Endothelial cell (in vitro differentiated cells): ENCODE measurements at regions not wholly inside any gene's neighbourhood (a gene's known extent, or its start where the extent isn't known, plus 50 kb on each side); places are given as distances from the start of the nearest gene placed in this dataset.

Experiments
- DNase-seq: peaks from one replicate; pipeline ENCODE4 v3.0.0; 2021; ENCODE audit warnings: low spot score
- H3K27ac Mint-ChIP-seq: one replicate; pipeline ENCODE4 v1.8.0; 2021; ENCODE audit warnings: mixed read lengths, inconsistent platforms; ENCODE audit not compliant: unreplicated experiment
- H3K27me3 Mint-ChIP-seq: one replicate; pipeline ENCODE4 v1.8.0; 2021; ENCODE audit warnings: mild to moderate bottlenecking, moderate library complexity, mixed read lengths, inconsistent platforms; ENCODE audit not compliant: unreplicated experiment
- H3K36me3 Mint-ChIP-seq: one replicate; pipeline ENCODE4 v1.8.0; 2021; ENCODE audit warnings: mild to moderate bottlenecking, low read depth, mixed read lengths, inconsistent platforms; ENCODE audit not compliant: unreplicated experiment
- H3K4me1 Mint-ChIP-seq: one replicate; pipeline ENCODE4 v1.8.0; 2021; ENCODE audit warnings: mild to moderate bottlenecking, mixed read lengths, inconsistent platforms; ENCODE audit not compliant: unreplicated experiment
- H3K4me3 Mint-ChIP-seq: one replicate; pipeline ENCODE4 v1.8.0; 2021; ENCODE audit warnings: mild to moderate bottlenecking, mixed read lengths, inconsistent platforms; ENCODE audit not compliant: unreplicated experiment
- H3K9me3 Mint-ChIP-seq: one replicate; pipeline ENCODE4 v1.8.0; 2021; ENCODE audit warnings: mixed read lengths, inconsistent platforms; ENCODE audit not compliant: unreplicated experiment
- TF ChIP-seq, protein P1 (sequence below): fragments of 200-600 bp; sonication (generic); IDR thresholded peaks from one replicate; pipeline ENCODE4 v1.5.0; 2021; ENCODE audit warnings: antibody characterized with exemption; ENCODE audit not compliant: unreplicated experiment

DNA sequence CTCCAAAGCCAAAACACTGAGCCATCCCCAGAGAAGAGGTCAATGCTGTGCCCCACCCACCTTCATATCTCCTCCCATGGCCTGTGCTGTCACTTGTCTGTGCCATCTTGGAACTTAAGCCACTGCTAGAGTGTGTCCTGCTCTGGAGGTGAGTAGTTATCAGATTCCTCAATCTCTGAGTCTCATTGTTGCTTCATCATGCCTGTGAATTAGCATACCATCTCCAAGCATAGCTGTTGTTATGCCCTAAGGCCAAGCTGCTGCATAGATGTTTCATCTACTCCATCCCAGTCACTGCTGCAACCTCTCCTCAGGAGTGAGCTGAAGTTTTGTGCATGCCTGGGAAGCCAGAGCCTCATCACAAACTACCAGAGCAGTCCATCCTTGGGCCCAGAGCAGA is 349.0 kb downstream of the ZWINT start:
- DNase-seq = no peak
- TF ChIP-seq, protein P1, sequence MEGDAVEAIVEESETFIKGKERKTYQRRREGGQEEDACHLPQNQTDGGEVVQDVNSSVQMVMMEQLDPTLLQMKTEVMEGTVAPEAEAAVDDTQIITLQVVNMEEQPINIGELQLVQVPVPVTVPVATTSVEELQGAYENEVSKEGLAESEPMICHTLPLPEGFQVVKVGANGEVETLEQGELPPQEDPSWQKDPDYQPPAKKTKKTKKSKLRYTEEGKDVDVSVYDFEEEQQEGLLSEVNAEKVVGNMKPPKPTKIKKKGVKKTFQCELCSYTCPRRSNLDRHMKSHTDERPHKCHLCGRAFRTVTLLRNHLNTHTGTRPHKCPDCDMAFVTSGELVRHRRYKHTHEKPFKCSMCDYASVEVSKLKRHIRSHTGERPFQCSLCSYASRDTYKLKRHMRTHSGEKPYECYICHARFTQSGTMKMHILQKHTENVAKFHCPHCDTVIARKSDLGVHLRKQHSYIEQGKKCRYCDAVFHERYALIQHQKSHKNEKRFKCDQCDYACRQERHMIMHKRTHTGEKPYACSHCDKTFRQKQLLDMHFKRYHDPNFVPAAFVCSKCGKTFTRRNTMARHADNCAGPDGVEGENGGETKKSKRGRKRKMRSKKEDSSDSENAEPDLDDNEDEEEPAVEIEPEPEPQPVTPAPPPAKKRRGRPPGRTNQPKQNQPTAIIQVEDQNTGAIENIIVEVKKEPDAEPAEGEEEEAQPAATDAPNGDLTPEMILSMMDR = no peak
- Mint-ChIP-seq H3K9me3 (no peaks in the 10 kb centered on the region), H3K4me3 (no peak overlapping the region), H3K36me3 (no peaks in the 10 kb centered on the region), H3K4me1 (no peaks in the 10 kb centered on the region), H3K27ac (no peak overlapping the region), H3K27me3 (no peaks in the 10 kb centered on the region)

DNA sequence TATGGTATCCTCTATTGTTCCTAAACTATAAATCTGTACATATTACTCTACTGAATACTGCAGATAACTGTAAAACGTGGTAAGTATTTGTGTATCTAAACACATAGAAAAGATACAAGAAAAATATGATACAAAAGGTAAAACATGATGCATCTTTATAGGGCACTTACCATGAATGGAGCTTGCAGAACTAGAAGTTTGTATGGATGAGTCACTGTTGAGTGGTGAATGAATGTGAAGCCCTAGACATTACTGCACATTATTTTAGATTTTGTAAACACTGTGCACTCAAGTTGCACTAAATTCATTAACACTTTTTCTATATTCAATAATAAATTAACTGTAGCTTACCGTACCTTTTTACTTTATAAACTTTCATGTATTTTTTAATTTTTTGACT is 357.5 kb downstream of the ZWINT start:
- Mint-ChIP-seq H3K27me3 (no peaks in the 10 kb centered on the region), H3K36me3 (no peaks in the 10 kb centered on the region), H3K4me3 (no peak overlapping the region), H3K4me1 (no peaks in the 10 kb centered on the region), H3K27ac (no peak overlapping the region), H3K9me3 (no peaks in the 10 kb centered on the region)
- TF ChIP-seq, protein P1 = no peak
- no peak for DNase-seq

DNA sequence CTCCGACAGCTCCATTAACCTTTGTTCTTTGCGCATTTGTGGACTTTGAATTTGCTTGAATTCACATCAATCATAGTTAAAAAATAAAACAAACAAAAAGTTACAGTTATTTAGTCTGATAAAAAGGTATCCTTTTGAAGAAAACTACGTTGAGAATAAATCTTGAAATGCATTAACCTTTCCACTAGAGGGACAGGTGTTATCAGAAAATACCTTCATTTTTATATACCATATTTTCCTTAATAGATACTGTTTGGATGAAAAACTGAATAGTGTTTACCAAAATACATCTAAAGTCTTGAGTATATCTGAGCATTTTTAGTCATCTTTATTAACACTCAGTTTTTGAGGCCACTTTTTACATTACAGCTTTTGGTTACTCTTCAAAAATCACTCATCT is 371.9 kb downstream of the ZWINT start:
- Mint-ChIP-seq H3K27ac (no peak overlapping the region), H3K4me3 (no peak overlapping the region), H3K27me3 (no peaks in the 10 kb centered on the region), H3K36me3 (no peaks in the 10 kb centered on the region), H3K9me3 (no peaks in the 10 kb centered on the region), H3K4me1 (peaks cover 13% of the 10 kb centered on the region)
- DNase-seq = no peak
- TF ChIP-seq, protein P1 = peak; percentile 34

DNA sequence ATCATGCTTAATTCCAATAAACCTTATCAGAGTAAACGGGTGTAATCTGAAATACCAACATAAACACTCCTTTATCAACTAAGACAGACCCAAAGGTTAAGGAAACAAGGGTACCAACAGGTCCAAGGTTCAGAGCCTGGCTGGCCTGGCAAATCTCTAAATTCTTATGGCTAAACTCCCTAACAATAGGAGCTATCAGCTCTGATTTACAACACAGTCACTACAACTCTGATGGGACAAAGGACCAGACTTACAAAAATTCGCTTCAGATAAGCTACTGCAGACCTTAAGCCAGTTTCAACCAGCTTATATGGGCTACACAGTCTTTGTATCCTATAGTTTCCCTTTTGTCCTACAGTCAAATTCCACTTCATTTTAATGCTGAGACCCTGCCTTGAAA is 381.9 kb downstream of the ZWINT start:
- Mint-ChIP-seq H3K27ac (no peak overlapping the region), H3K4me3 (no peak overlapping the region), H3K27me3 (no peaks in the 10 kb centered on the region), H3K36me3 (no peaks in the 10 kb centered on the region), H3K9me3 (no peaks in the 10 kb centered on the region), H3K4me1 (no peaks in the 10 kb centered on the region)
- TF ChIP-seq, protein P1 = no peak
- DNase-seq = no peak

DNA sequence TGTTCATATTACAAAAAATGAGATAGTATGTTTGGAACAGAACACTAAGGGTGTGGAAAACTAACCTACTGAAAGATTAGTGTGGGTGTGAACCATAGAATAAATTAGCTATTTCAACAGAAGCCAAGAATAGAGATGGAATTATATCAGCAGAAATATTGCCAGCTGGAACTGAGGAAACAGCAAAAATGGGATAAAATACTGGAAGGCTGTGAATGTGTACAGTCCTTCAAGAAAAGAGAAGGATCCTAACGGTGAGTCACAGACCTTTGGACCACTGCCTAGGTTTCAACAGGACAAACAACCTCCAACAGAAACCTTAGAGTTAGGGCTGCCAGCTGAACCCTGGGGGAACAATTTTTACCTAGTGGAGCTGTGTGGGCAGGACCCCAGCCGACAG is 395.0 kb downstream of the ZWINT start:
- Mint-ChIP-seq H3K4me1 (no peaks in the 10 kb centered on the region), H3K9me3 (no peaks in the 10 kb centered on the region), H3K36me3 (no peaks in the 10 kb centered on the region), H3K27ac (no peak overlapping the region), H3K27me3 (peaks cover 4% of the 10 kb centered on the region), H3K4me3 (no peak overlapping the region)
- TF ChIP-seq, protein P1 = no peak
- DNase-seq = no peak
